Neural cell (in vitro differentiated cells): ENCODE measurements at regions not wholly inside any gene's neighbourhood (a gene's known extent, or its start where the extent isn't known, plus 50 kb on each side); places are given as distances from the start of the nearest gene placed in this dataset.

Experiments used
- H2AFZ ChIP-seq: fragments of 200-600, 300-800 bp; sonication (generic), shearing (Covaris generic); 2 replicates; pipeline ENCODE4 v1.6.0; 2014; ENCODE audit warnings: low read depth, mild to moderate bottlenecking, antibody characterized with exemption, low read length, moderate library complexity
- H3F3A ChIP-seq: fragments of 200-600 bp; shearing (Covaris generic); 2 replicates; pipeline ENCODE4 v1.6.1; 2016; ENCODE audit warnings: mild to moderate bottlenecking, moderate library complexity, mixed read lengths, antibody characterized with exemption, low read length; ENCODE audit not compliant: insufficient read depth, poor library complexity, severe bottlenecking
- H3K27ac ChIP-seq: fragments of 200-600, 300-800 bp; sonication (generic), shearing (Covaris generic); 2 replicates; pipeline ENCODE4 v1.5.1; 2014; ENCODE audit warnings: mild to moderate bottlenecking, low read length, moderate library complexity
- H3K27me3 ChIP-seq: fragments of 300-800, 200-600 bp; sonication (generic), shearing (Covaris generic); 2 replicates; pipeline ENCODE4 v1.6.0; 2014; ENCODE audit warnings: mild to moderate bottlenecking, low read depth, low read length, moderate library complexity; ENCODE audit not compliant: insufficient read depth
- H3K36me3 ChIP-seq: fragments of 300-800, 200-600 bp; sonication (generic), shearing (Covaris generic); 2 replicates; pipeline ENCODE4 v1.5.1; 2014; ENCODE audit warnings: mild to moderate bottlenecking, antibody characterized with exemption, low read length, moderate library complexity; ENCODE audit not compliant: insufficient read depth
- H3K4me2 ChIP-seq: fragments of 300-800, 200-600 bp; sonication (generic), shearing (Covaris generic); 2 replicates; pipeline ENCODE4 v1.6.0; 2014; ENCODE audit warnings: mild to moderate bottlenecking, low read length
- H3K4me3 ChIP-seq: fragments of 300-800, 200-600 bp; sonication (generic), shearing (Covaris generic); 2 replicates; pipeline ENCODE4 v1.5.1; 2014; ENCODE audit warnings: mild to moderate bottlenecking, low read length, moderate library complexity
- H3K79me2 ChIP-seq: fragments of 200-600 bp; shearing (Covaris generic); replicated peaks from 2 replicates; pipeline ENCODE4 v1.6.0; 2014; ENCODE audit warnings: mild to moderate bottlenecking, low read length, moderate library complexity; ENCODE audit not compliant: insufficient read depth
- H3K9ac ChIP-seq: fragments of 300-800, 200-600 bp; sonication (generic), shearing (Covaris generic); 2 replicates; pipeline ENCODE4 v1.6.1; 2016; ENCODE audit warnings: mild to moderate bottlenecking, low read length, mixed read lengths
- H3K9me2 ChIP-seq: fragments of 200-600 bp; shearing (Covaris generic); 2 replicates; pipeline ENCODE4 v1.6.1; 2016; ENCODE audit warnings: mild to moderate bottlenecking, low read length, mixed read lengths; ENCODE audit not compliant: insufficient read depth
- H3K9me3 ChIP-seq: fragments of 200-600, 300-800 bp; sonication (generic), shearing (Covaris generic); 2 replicates; pipeline ENCODE4 v1.6.1; 2016; ENCODE audit warnings: mild to moderate bottlenecking, mixed run types, low read length, moderate library complexity, mixed read lengths
- H4K20me1 ChIP-seq: fragments of 200-600 bp; shearing (Covaris generic); 2 replicates; pipeline ENCODE4 v1.6.1; 2016; ENCODE audit warnings: mild to moderate bottlenecking, mixed run types; ENCODE audit not compliant: insufficient read depth
- CTCF ChIP-seq: fragments of 450-650 bp; IDR thresholded peaks from 2 replicates; pipeline ENCODE4 v1.5.1; 2014; ENCODE audit warnings: antibody characterized with exemption, mild to moderate bottlenecking, moderate library complexity; ENCODE audit not compliant: poor library complexity, severe bottlenecking
- EP300 ChIP-seq: fragments of 450-650 bp; conservative IDR thresholded peaks from 2 replicates; pipeline ENCODE4 v1.6.1; 2014; ENCODE audit warnings: antibody characterized with exemption, mild to moderate bottlenecking, moderate library complexity; ENCODE audit not compliant: poor library complexity, severe bottlenecking
- EZH2 ChIP-seq: fragments of 200-600, 300-800 bp; shearing (Covaris generic), sonication (generic); IDR thresholded peaks from 2 replicates; pipeline ENCODE4 v1.6.1; 2014; ENCODE audit warnings: antibody characterized with exemption, low read length, borderline replicate concordance, mild to moderate bottlenecking; ENCODE audit not compliant: insufficient read depth, poor library complexity, severe bottlenecking
- MXI1 ChIP-seq: fragments of 450-650 bp; conservative IDR thresholded peaks from 2 replicates; pipeline ENCODE4 v1.6.1; 2014; ENCODE audit warnings: antibody characterized with exemption, mild to moderate bottlenecking; ENCODE audit not compliant: poor library complexity, severe bottlenecking
- POLR2AphosphoS5 ChIP-seq: IDR thresholded peaks from 2 replicates; pipeline ENCODE4 v1.6.1; 2012
- RAD21 ChIP-seq: fragments of 450-650 bp; conservative IDR thresholded peaks from 2 replicates; pipeline ENCODE4 v1.6.1; 2014; ENCODE audit warnings: antibody characterized with exemption, mild to moderate bottlenecking, moderate library complexity
- SMC3 ChIP-seq: fragments of 450-650 bp; conservative IDR thresholded peaks from 2 replicates; pipeline ENCODE4 v1.6.1; 2014; ENCODE audit warnings: antibody characterized with exemption, mild to moderate bottlenecking, moderate library complexity; ENCODE audit not compliant: poor library complexity
- TAF1 ChIP-seq: IDR thresholded peaks from 2 replicates; pipeline ENCODE4 v1.6.1; 2012; ENCODE audit warnings: low read depth
- TF ChIP-seq, protein P1 (sequence below): IDR thresholded peaks from 2 replicates; pipeline ENCODE4 v1.6.1; 2012; ENCODE audit warnings: borderline replicate concordance

DNA sequence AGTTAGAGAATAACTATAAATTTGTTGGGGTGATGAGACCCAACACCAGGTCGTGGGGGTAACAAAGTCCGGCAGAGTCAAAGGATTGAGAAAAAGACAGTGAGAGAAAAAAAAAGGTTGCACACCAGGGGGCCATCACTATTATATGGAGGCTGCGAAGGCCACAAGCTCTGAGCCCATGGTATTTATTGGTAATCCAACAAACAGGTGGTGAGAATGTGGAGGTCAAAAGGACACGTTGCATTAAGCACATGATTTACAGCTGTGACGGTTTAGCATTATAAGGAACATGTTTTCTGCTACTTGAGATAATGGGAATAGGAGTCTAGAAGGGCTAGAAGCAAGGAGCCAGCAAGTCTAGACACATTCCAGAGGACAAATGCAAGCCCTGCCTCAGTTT is 2202.2 kb upstream of the C9orf72 start:
- no peak overlapping the region for H2AFZ ChIP-seq
- H3K4me2 ChIP-seq: no peak overlapping the region
- no peak overlapping the region for H3K27ac ChIP-seq
- H3K9me2 ChIP-seq: no peaks in the 10 kb centered on the region
- no peaks in the 10 kb centered on the region for H3K79me2 ChIP-seq
- H3K27me3 ChIP-seq: no peaks in the 10 kb centered on the region
- H3K9ac ChIP-seq: no peak overlapping the region
- TF ChIP-seq RAD21: no peak
- TF ChIP-seq SMC3: no peak
- no peak for TF ChIP-seq EP300
- TF ChIP-seq TAF1: no peak
- TF ChIP-seq POLR2AphosphoS5: no peak
- TF ChIP-seq EZH2: no peak
- no peak for TF ChIP-seq MXI1
- TF ChIP-seq, protein P1, sequence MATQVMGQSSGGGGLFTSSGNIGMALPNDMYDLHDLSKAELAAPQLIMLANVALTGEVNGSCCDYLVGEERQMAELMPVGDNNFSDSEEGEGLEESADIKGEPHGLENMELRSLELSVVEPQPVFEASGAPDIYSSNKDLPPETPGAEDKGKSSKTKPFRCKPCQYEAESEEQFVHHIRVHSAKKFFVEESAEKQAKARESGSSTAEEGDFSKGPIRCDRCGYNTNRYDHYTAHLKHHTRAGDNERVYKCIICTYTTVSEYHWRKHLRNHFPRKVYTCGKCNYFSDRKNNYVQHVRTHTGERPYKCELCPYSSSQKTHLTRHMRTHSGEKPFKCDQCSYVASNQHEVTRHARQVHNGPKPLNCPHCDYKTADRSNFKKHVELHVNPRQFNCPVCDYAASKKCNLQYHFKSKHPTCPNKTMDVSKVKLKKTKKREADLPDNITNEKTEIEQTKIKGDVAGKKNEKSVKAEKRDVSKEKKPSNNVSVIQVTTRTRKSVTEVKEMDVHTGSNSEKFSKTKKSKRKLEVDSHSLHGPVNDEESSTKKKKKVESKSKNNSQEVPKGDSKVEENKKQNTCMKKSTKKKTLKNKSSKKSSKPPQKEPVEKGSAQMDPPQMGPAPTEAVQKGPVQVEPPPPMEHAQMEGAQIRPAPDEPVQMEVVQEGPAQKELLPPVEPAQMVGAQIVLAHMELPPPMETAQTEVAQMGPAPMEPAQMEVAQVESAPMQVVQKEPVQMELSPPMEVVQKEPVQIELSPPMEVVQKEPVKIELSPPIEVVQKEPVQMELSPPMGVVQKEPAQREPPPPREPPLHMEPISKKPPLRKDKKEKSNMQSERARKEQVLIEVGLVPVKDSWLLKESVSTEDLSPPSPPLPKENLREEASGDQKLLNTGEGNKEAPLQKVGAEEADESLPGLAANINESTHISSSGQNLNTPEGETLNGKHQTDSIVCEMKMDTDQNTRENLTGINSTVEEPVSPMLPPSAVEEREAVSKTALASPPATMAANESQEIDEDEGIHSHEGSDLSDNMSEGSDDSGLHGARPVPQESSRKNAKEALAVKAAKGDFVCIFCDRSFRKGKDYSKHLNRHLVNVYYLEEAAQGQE: no peak
- TF ChIP-seq CTCF: no peak
- H3K9me3 ChIP-seq: no peaks in the 10 kb centered on the region
- H3K4me3 ChIP-seq: no peak overlapping the region
- no peaks in the 10 kb centered on the region for H3F3A ChIP-seq
- H4K20me1 ChIP-seq: no peaks in the 10 kb centered on the region
- no peaks in the 10 kb centered on the region for H3K36me3 ChIP-seq

DNA sequence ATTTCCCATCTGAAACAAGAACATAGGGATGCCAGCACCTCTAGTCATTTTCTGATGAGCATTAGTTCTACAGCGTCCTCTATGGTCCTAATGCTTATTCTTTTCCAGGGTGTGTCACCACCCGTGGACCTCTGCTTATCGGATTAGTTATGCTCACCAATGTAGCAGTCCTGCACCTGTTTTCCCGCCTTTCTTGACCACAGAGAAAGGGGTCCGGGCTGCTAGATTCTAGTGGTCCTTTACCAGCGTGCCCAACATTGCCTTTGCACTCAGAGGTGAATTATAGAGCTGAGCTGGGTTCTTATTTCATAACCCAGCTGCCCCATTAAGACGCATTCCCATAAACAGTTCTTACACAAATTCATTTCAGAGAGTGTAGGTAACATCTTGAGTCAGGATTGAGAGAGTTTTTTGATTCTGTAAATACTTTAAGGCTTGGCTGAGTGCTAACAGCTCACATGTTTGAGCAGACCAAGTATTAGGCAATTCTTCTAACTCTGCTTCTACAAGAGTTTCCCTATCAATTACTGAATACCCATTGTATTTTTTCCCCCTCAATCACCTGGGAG is 2205.1 kb upstream of the C9orf72 start:
- Histone ChIP-seq H3K27me3 (no peaks in the 10 kb centered on the region), H3K4me3 (no peak overlapping the region)

More for the DNA sequence above, 2205.1 kb upstream of the C9orf72 start:
- H3K9ac ChIP-seq: no peak overlapping the region
- no peaks in the 10 kb centered on the region for H3K36me3 ChIP-seq
- no peaks in the 10 kb centered on the region for H3F3A ChIP-seq
- H4K20me1 ChIP-seq: no peaks in the 10 kb centered on the region
- TF ChIP-seq POLR2AphosphoS5 (no peak), MXI1 (no peak), TAF1 (no peak), RAD21 (no peak), CTCF (no peak)
- H3K9me3 ChIP-seq: no peaks in the 10 kb centered on the region
- no peak overlapping the region for H3K27ac ChIP-seq
- H2AFZ ChIP-seq: no peak overlapping the region
- H3K9me2 ChIP-seq: no peaks in the 10 kb centered on the region
- H3K4me2 ChIP-seq: no peak overlapping the region
- no peaks in the 10 kb centered on the region for H3K79me2 ChIP-seq
